HL-60 (cell line): ENCODE measurements at regions not wholly inside any gene's neighbourhood (a gene's known extent, or its start where the extent isn't known, plus 50 kb on each side); places are given as distances from the start of the nearest gene placed in this dataset.

Experiments
- DNase-seq, 2 experiments: peaks; one replicate each; pipeline ENCODE4 v3.0.0-alpha.2; 2010 to 2020; ENCODE audit warnings: low read depth in 1 of 2, low spot score in 1 of 2
- H3K27ac ChIP-seq: fragments of 250-450 bp; sonication (Bioruptor Pico); replicated peaks from 2 replicates; pipeline ENCODE4 v1.5.1; 2020; ENCODE audit warnings: mild to moderate bottlenecking, moderate library complexity
- H3K27me3 ChIP-seq: fragments of 250-450 bp; sonication (Bioruptor Pico); 2 replicates; pipeline ENCODE4 v1.5.1; 2021; ENCODE audit warnings: mild to moderate bottlenecking, moderate library complexity; ENCODE audit not compliant: insufficient read depth, poor library complexity, severe bottlenecking
- H3K4me3 ChIP-seq: replicated peaks from 2 replicates; pipeline ENCODE4 v1.5.1; 2011; ENCODE audit warnings: mild to moderate bottlenecking, control low read depth, low read length; ENCODE audit not compliant: insufficient read depth
- GABPA ChIP-seq: IDR thresholded peaks from 2 replicates; pipeline ENCODE4 v1.6.1; 2012; ENCODE audit warnings: low read depth
- POLR2AphosphoS5 ChIP-seq: IDR thresholded peaks from 2 replicates; pipeline ENCODE4 v1.6.1; 2012; ENCODE audit warnings: low read depth
- REST ChIP-seq: IDR thresholded peaks from 2 replicates; pipeline ENCODE4 v1.6.1; 2012; ENCODE audit warnings: low read depth; ENCODE audit not compliant: insufficient replicate concordance
- SPI1 ChIP-seq: IDR thresholded peaks from 2 replicates; pipeline ENCODE4 v1.6.1; 2012; ENCODE audit warnings: low read depth, mild to moderate bottlenecking, borderline replicate concordance
- TF ChIP-seq, protein P1 (sequence below): IDR thresholded peaks from one replicate; pipeline ENCODE4 v1.5.1; 2011; ENCODE audit warnings: low read length, control low read depth, inconsistent platforms; ENCODE audit not compliant: insufficient read depth

- Histone ChIP-seq H3K27me3 (no peaks in the 10 kb centered on the region), H3K4me3 (no peak overlapping the region), H3K27ac (no peak overlapping the region)
- DNase-seq = no peak
- TF ChIP-seq REST = no peak
- TF ChIP-seq SPI1 = no peak
- TF ChIP-seq, protein P1, sequence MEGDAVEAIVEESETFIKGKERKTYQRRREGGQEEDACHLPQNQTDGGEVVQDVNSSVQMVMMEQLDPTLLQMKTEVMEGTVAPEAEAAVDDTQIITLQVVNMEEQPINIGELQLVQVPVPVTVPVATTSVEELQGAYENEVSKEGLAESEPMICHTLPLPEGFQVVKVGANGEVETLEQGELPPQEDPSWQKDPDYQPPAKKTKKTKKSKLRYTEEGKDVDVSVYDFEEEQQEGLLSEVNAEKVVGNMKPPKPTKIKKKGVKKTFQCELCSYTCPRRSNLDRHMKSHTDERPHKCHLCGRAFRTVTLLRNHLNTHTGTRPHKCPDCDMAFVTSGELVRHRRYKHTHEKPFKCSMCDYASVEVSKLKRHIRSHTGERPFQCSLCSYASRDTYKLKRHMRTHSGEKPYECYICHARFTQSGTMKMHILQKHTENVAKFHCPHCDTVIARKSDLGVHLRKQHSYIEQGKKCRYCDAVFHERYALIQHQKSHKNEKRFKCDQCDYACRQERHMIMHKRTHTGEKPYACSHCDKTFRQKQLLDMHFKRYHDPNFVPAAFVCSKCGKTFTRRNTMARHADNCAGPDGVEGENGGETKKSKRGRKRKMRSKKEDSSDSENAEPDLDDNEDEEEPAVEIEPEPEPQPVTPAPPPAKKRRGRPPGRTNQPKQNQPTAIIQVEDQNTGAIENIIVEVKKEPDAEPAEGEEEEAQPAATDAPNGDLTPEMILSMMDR = no peak
Observed at GRCh38 chr17:79438058-79438457, 172.8 kb downstream of the RBFOX3 start.

DNA sequence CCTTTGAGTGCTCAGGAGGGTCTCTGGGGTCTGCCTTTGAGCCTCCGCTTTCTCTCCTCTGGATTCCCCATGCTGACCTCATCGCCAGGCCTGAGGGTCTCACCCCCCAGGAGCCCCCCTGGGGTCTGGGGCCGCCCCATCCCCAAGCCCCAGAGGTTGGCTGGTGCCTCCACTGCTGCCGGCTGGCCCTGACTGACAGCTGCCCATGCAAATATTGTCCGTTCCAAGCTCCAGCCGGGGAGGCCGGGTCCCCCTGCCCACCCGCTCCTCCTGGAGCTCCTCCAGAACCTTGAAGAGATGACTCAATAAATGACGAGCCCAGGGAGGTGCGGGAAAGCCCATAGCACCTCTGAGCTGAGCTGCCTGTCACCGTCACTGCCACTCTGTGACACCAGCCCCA, 173.8 kb downstream of the RBFOX3 start:
- no peak overlapping the region for H3K4me3 ChIP-seq
- TF ChIP-seq, protein P1 = no peak
- no peak for TF ChIP-seq POLR2AphosphoS5
- no peak for TF ChIP-seq REST
- TF ChIP-seq SPI1 = no peak
- TF ChIP-seq GABPA = no peak
- no peak overlapping the region for H3K27ac ChIP-seq
- H3K27me3 ChIP-seq = no peaks in the 10 kb centered on the region
- no peak for DNase-seq

GRCh38 chr17:79435962-79436361, 174.9 kb downstream of the RBFOX3 start:
- no peaks in the 10 kb centered on the region for H3K27me3 ChIP-seq
- TF ChIP-seq SPI1 (no peak), POLR2AphosphoS5 (no peak), GABPA (no peak), REST (no peak)
- TF ChIP-seq, protein P1 = no peak
- no peak overlapping the region for H3K27ac ChIP-seq
- no peak for DNase-seq
- H3K4me3 ChIP-seq = no peak overlapping the region
